DLD1 (cell line): ENCODE measurements at regions not wholly inside any gene's neighbourhood (a gene's known extent, or its start where the extent isn't known, plus 50 kb on each side); places are given as distances from the start of the nearest gene placed in this dataset.
"Not testable (repeated sequence)": the region's sequence is repeated elsewhere in the genome, so short reads cannot be mapped to it uniquely, and the experiment has no call there.

Experiments used
- in situ Hi-C: cut with HindIII; loops from 2 replicates; pipeline ENCODE4 v1.10.0; 2017; ENCODE audit warnings: low sequenced_read_pairs

DNA sequence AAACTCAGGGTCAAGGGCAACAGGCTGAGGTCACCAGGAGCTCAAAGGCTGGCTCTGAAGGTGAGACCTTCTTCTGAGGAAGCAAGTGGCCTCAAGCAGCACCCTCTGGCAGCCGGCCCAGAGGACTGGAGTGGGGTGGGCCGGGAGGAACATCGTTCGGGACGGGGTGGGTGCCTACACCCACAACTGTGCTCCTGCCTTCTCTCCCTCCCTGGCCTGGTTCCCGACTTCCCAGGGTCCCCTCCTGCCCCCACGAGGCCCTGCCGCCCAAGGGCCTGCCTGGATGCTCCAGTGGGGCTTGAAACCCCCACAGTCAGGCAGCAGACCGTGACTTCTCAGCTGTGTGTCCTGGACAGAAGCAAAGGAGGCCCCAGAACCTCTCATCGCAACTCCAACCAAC, 195.7 kb downstream of the IGLL1 start:
- in situ Hi-C loops, result no loop called here

DNA sequence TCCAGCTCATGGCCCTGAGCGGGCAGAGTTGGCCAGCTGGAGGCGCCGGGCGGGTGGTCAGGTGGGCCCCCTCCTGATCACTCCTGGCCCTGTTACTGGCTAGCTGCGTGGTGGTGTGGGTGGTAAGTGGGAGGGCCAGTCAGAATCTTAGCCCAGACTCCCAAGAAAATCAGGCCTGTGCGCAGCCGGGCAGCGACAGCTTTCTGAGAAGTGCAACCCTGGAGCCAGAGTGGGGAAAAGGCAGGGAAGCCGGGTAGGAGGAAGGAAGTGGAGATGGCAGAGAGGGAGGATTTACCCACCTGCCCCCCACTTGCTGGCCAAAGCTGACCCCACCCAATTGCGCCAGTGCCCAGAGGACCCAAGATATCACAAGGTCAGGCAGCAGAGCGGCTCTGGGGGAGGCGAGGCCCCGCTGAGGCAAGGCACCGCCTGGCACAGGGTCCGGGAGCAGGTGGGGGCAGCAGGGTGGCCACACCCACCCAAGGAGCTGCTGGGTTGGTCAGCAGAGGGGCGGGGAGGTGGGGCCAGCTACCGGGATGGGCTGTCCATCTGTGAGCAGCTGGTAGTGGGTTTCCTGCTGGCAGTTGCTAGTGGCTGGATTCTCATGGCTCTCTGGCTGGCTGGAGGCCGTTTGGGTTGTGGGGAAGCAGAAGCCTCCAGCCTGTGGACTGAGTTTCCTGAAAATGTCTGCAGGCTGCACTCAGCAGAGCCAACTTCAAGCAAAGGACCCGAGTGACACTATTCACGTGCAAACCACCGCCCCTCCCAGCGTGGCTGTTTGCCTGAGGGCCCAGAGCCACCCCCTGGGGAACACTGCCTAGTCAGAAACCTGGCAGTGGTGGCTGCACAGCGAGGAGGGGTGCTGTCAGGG, 196.4 kb downstream of the IGLL1 start:
- in situ Hi-C loops, result no loop called here

DNA sequence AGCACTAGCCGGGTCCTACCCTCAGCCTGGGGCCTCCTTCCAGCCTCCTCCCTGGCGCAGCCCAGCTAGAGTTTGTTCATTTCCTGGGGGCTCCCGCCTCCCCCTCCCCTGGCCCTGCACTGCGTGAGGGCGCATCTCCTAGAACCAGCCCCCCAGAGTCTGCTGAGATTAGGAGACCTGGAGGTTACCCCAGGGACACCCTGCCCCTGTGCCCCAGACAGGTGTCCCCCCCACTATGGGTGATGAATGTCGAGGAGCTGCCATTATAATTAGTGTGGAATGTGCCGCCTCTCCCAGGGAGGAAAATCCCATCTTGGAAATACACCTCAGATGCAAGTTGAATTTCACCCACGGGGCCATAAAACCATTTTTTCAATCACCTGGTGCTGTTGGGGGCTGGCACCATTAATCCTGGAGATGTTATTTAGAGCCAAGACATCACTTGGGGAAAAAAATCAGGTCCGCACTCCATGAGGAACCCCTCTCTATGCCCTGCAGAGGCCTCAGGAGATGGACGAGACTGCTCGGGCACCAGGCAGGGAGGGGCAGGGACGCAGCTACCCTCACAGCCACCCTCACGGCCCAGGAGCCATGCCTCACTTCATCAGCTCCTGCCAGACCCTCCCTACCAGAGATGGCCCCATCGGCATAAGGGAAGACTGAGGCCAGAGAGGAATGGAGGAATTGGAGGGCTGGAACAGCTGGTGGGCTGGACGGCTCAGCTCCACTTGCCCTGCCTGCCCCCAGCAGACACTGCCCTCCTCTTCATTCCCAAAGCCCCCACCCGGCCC, 197.5 kb downstream of the IGLL1 start:
- in situ Hi-C loops, result no loop called here

DNA sequence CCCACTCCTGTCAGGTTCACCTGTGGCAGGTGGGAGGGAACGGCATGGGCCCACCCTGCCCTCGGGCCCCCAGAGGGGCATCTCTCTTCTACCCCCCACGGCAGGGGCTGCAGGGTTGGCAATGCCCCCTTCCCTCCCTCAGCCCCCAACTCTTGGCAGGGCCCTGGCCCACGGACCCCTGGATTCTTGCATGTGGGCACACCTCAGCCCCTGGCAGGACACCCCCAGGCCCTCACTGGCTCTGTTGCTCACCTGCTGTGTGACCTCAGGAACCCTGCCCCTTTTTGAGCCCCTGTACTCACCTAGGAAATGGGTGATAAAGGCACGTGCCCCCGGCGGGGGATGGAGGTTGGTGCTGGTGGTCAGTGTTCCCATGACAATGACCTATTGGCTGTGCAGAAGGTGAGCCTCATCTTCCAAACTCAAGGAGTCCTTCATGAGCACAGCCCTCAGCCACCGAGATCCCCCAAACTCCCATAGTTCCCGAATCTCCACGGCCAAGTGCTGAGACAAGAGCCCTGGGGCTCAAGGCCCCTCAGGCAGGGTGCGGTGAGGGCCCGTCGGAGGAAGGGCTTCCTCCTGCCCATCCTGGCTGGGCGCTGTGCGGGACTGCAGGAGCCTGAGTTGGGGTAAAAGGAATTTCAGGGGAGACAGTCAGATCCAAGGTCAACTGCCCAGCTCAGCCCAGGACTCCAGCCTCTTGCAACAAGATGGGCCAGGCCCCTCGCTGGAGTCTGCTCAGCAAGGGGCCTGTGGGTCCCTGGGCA, 198.2 kb downstream of the IGLL1 start:
- in situ Hi-C loops, result no loop called here

DNA sequence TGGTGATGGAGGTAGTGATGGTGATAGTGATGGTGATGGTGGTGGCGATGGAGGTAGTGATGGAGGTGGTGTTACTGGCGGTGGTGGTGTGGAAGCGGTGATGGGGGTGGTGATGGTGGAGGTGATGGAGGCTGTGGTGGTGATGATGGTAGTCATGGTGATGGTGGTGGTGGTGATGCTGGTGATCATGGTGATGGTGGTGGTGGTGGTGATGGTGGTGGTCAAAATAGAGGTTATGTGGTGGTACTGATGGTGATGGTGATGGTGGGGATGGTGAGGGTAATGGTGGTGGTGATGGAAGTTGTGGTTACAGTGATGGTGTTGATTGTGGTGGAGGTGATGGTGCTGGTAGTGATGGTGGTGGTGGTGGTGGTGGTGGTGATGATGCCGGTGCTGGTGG, 199.2 kb downstream of the IGLL1 start:
- in situ Hi-C loops, result no loop called here

DNA sequence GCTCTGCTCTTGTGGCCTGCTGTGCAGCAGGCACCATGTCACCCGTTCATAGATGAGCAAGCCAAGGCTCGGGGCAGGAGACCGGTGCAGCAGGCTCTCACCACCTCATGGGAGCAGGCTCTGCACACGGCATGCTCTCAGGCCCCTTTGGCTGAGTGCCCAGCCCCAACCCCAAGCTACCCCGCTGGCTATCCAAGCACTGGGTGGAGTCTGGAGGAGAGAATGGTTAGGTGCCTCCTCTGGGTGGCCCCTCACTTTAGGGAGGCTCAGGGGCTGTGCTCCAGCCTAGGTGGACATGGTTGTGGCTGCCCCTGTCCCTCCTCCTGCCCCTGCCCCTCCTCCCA, 199.9 kb downstream of the IGLL1 start:
- in situ Hi-C loops, result no loop called here

DNA sequence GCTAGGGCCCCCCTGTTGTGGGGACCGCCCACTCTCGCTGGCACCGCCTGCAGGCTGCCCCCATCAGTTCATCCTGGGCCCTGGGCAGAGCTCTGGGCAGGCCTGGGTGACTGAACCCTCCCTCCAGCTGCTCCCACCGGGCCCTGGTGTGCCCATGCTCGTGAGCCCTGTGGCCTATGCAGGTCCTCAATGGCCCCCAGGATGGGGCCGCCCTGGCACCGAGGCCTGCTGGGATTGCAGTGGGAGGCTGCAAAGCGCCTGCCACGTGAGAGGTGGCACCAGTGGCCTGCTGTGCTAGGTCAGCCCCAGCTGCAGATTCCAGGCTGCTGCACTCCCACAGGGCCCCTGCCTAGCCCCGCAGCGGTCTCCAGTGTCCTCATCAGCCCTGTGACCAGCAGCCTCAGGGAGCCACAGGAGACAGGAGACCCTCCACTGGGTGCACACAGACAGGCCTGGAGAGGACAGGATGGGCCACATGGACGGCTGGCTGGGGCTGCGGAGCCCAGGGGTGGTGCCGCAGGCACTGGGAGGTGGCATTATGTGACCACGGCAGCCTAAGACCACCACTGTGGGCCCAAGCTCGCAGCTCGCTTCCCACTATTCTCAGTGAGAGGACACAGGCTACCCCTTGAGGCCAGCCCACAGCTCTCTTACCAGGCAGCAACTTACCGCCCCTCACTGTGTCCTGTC, 199.4 kb downstream of the BCR start:
- in situ Hi-C loops, result not testable (repeated sequence)

DNA sequence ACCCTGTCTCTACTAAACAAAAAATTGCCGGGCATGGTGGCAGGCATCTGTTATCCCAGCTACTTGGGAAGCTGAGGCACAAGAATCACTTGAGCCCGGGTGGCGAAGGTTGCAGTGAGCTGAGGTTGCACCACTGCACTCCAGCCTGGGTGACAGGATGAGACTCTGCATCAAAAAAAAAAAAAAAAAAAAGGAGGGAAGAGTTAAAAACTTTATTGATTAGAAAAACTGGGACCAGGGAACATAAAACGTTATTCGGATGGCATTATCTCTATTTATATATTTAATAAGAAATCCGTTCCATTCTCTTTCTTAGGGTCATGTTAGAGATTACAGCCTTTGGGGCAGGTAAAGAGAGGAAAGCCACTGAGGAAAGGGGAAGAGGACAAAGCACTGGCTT, 197.5 kb downstream of the BCR start:
- in situ Hi-C loops, result no loop called here

DNA sequence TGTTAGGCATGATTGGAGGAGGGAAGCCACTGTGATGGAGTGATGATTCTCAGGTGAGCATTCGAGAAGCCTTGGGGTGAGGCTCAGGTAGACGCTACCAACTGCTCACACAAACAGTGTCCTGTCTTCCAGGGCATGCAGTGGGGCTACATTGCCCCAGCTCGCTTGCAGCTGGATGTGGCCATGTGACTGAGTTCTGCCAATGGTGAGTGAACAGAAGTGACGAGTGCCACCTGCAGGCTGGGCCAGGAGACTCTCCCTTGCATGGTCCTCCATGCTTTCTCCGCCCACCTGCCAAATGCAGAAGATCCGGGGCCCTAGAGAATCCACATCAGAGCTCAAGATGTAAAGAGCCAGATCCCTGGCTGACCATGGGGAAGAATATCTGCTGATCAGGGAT, 195.9 kb downstream of the BCR start:
- in situ Hi-C loops, result no loop called here

DNA sequence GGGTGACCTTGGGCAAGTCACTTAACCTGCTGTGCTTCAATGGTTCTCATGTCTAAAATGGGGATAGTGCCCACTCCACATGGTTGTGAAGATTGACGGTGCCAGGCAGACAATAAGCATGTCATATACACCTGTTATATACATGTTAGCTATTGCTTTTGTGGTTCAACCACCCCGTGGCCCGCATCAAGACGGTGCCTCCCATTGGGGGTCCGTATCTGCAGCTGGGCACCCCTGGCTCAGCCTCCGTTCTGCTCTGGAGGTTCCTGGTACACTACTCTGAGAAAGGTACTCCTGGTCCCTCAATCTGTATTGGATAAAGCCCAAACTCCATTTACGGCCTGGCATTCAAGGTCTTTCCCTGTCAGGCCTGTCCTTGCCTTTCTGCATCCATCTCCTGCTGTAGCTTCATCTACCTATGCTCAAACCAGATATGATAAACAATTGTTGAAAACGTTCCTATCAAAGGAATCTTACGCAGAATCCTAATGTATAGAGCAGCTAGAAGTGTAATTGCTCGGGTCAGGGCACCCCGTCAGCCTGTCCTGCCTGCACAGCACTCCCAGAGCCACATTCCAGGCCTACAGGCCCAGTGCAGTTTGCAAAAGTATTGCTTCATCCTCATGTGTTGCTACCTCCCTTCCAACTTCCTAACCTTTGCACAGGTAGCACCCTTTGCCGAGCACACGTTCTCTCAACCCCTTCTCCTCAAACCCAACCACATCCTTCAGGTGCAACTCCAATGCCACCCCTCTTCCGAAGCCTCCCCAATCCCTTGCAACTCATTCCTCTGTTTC, 194.9 kb downstream of the BCR start:
- in situ Hi-C loops, result no loop called here

DNA sequence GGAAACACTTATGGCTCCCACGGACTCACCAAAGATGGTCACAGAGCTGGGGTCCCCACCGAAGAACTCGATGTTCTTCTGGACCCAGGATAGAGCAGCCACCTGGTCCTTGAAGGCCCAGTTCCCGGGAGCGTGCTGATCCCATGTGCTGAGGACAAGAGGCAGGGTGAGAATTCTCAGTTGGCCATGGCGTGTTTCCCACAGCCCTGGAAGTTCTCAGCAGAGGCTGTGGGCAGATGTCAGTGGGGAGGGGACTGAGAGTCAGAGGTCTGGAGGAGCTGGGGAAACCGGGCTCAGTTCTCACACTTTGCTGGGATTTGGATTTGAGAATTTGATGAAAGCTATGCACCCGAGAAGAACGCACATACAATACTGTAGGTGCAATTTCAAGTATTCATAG, 193.3 kb downstream of the BCR start:
- in situ Hi-C loops, result no loop called here

DNA sequence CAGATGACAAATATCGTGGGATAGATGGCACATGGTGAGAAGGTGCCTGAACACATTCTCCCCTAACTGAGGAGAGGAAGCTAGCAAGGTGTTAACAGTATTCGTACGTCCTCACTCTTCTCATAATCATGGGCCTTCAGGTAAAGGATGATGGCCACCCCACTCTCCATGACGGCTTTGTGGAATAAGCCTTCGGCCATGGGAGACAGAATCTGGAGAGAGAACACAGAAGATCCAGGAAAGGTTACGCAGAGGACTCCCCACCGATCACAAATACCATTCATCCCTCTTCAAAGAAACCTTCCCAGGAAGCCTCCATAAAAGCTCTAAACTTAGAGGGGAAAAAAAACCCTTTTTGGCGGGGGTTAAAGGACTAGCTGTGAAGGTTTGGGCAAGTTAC, 189.9 kb downstream of the BCR start:
- in situ Hi-C loops, result no loop called here

DNA sequence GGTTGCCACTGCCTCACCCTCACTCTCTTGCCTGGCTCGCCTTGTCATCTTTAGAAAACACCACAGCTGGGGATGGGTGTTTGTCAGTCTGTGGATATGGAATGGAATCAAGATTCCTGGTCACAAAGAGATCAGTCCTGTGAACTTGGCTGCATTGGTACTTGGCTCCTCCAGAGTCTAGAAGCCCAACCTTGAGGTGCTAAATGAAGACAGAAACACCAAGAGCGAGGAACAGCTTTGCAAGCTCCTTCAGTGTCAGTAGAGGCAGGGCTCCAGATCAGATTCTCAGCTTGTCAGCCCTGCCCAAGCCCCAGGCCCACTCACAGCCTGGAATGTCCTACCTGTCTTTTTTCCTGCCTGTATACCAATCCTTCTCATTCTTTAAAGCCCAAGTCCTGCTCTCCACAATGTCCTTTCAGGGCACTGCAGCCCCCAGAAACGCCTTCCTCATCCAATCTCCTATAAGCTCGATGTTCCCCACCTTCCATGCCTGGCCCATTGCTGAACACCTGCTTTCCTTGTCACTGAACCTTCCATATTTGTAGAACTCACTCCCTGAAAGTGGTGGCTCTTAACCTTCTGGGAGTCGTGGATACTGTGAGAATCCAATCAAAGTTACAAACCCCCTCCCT, 188.9 kb downstream of the BCR start:
- in situ Hi-C loops, result no loop called here
